HCT116 (cell line): ENCODE measurements at regions not wholly inside any gene's neighbourhood (a gene's known extent, or its start where the extent isn't known, plus 50 kb on each side); places are given as distances from the start of the nearest gene placed in this dataset.

Experiments used
- ATAC-seq: fragments of 200-7000 bp; cut with Tn5 transposase; 2 replicates; pipeline ENCODE4 v1.9.1; 2020; ENCODE audit warnings: mild to moderate bottlenecking, moderate library complexity
- BruUV-seq: library from RNA; stranded (reverse); fragments of 400-500 nt; replicated peaks from 2 replicates; lab custom pipeline; 2021; lab: Mats Ljungman, UMichigan
- CTCF ChIA-PET: fragments of 300-600 bp; sonication (Branson Sonifier 250); formaldehyde crosslinking; loops from one replicate; lab custom pipeline; 2021; ENCODE audit warnings: antibody characterized with exemption; lab: Charles Lee
- POLR2A ChIA-PET: fragments of 300-600, 350-600 bp; sonication (Branson Sonifier 250); formaldehyde crosslinking; loops from one replicate; lab custom pipeline; 2021; ENCODE audit warnings: antibody characterized with exemption; lab: Charles Lee
- RAD21 ChIA-PET, 2 experiments: fragments of 300-600 bp; sonication (Branson Sonifier 250); formaldehyde crosslinking; loops; one replicate each; lab custom pipeline; 2023; ENCODE audit warnings: low total read pairs in 2 of 2; ENCODE audit not compliant: uncharacterized antibody in 2 of 2, unreplicated experiment in 2 of 2, low non-redundant PET in 1 of 2; lab: Charles Lee
- DNase-seq: peaks from one replicate; pipeline ENCODE4 v3.0.0-alpha.2; 2010; ENCODE audit warnings: low read depth, low spot score
- H2AFZ ChIP-seq: fragments of 200-600 bp; shearing (Covaris generic), sonication (generic); 2 replicates; pipeline ENCODE4 v1.6.1; 2017; ENCODE audit warnings: low read depth, mixed run types, mixed read lengths, antibody characterized with exemption, low read length; ENCODE audit not compliant: poor library complexity, severe bottlenecking
- H3K27ac ChIP-seq: 2 replicates; pipeline ENCODE4 v1.5.1; 2012; ENCODE audit warnings: low read depth, low read length
- H3K27me3 ChIP-seq: fragments of 200-600 bp; sonication (generic); 2 replicates; pipeline ENCODE4 v1.6.1; 2016; ENCODE audit warnings: mixed run types, low read length, mixed read lengths; ENCODE audit not compliant: insufficient read depth
- H3K36me3 ChIP-seq, 2 experiments: fragments of 200-500 bp in 1 of 2; fragments of 200-600 bp in 1 of 2; sonication (Bioruptor generic) in 1 of 2; sonication (generic) in 1 of 2; 2 replicates each; pipeline versions ENCODE4 v1.5.1 to v1.6.1; 2014 to 2016; ENCODE audit warnings: low read length in 2 of 2, inconsistent platforms in 1 of 2, mixed read lengths in 1 of 2, mixed run types in 1 of 2; ENCODE audit not compliant: insufficient read depth in 2 of 2, control insufficient read depth in 1 of 2
- H3K4me1 ChIP-seq, 2 experiments: fragments of 200-600 bp in 1 of 2; sonication (generic) in 1 of 2; 2 replicates each; pipeline versions ENCODE4 v1.5.1 to v1.6.1; 2012 to 2017; ENCODE audit warnings: low read length in 2 of 2, inconsistent platforms in 1 of 2, mild to moderate bottlenecking in 1 of 2, mixed read lengths in 1 of 2, mixed run types in 1 of 2, moderate library complexity in 1 of 2; ENCODE audit not compliant: insufficient read depth in 2 of 2, control insufficient read depth in 1 of 2
- H3K4me2 ChIP-seq: fragments of 200-600 bp; sonication (generic); 2 replicates; pipeline ENCODE4 v1.6.1; 2017; ENCODE audit warnings: mixed run types, low read length, mixed read lengths
- H3K4me3 ChIP-seq, 2 experiments: fragments of 200-600 bp in 1 of 2; sonication (generic) in 1 of 2; replicated peaks in 1 of 2; 2 replicates each; pipeline ENCODE4 v1.5.1; 2011 to 2016; ENCODE audit warnings: low read length in 2 of 2, control low read depth in 1 of 2, low read depth in 1 of 2, mild to moderate bottlenecking in 1 of 2, mixed read lengths in 1 of 2, mixed run types in 1 of 2
- H3K79me2 ChIP-seq: fragments of 200-600 bp; sonication (generic); 2 replicates; pipeline ENCODE4 v1.6.1; 2017; ENCODE audit warnings: mild to moderate bottlenecking, mixed run types, low read length, moderate library complexity, mixed read lengths; ENCODE audit not compliant: insufficient read depth
- H3K9ac ChIP-seq: fragments of 200-600 bp; sonication (generic); 2 replicates; pipeline ENCODE4 v1.6.1; 2016; ENCODE audit warnings: low read length, mixed read lengths
- H3K9me2 ChIP-seq: fragments of 200-600 bp; sonication (generic), shearing (Covaris generic); 2 replicates; pipeline ENCODE4 v1.6.1; 2017; ENCODE audit warnings: mixed run types, mild to moderate bottlenecking, moderate library complexity; ENCODE audit not compliant: insufficient read depth
- H3K9me3 ChIP-seq, 2 experiments: fragments of 200-500 bp in 1 of 2; fragments of 200-600 bp in 1 of 2; sonication (Bioruptor generic) in 1 of 2; sonication (generic) in 1 of 2; 2 replicates each; pipeline ENCODE4 v1.6.1; 2014 to 2017; ENCODE audit warnings: low read length in 2 of 2, mixed read lengths in 2 of 2, inconsistent platforms in 1 of 2, low read depth in 1 of 2, mild to moderate bottlenecking in 1 of 2, mixed run types in 1 of 2, moderate library complexity in 1 of 2; ENCODE audit not compliant: control insufficient read depth in 1 of 2, insufficient read depth in 1 of 2
- H4K20me1 ChIP-seq: fragments of 200-600 bp; sonication (generic), shearing (Covaris generic); 2 replicates; pipeline ENCODE4 v1.6.1; 2017; ENCODE audit warnings: mixed run types, mild to moderate bottlenecking, moderate library complexity; ENCODE audit not compliant: insufficient read depth
- ATF3 ChIP-seq: IDR thresholded peaks from 2 replicates; pipeline ENCODE4 v1.6.1; 2012
- CEBPB ChIP-seq: IDR thresholded peaks from 2 replicates; pipeline ENCODE4 v1.6.1; 2012; ENCODE audit warnings: low read depth
- CTCF ChIP-seq, 3 experiments: fragments of 200-600 bp in 1 of 3; sonication (generic) in 1 of 3; IDR thresholded peaks in 2 of 3; conservative IDR thresholded peaks in 1 of 3; 2 replicates each; pipeline ENCODE4 v1.5.1; 2012 to 2017; ENCODE audit warnings: low read depth in 2 of 3, low read length in 2 of 3, antibody characterized with exemption in 1 of 3, borderline replicate concordance in 1 of 3, control low read depth in 1 of 3, mild to moderate bottlenecking in 1 of 3, mixed read lengths in 1 of 3, mixed run types in 1 of 3, moderate library complexity in 1 of 3; ENCODE audit not compliant: insufficient read depth in 1 of 3
- EGR1 ChIP-seq: IDR thresholded peaks from 2 replicates; pipeline ENCODE4 v1.6.1; 2012; ENCODE audit warnings: low read depth
- EZH2phosphoT487 ChIP-seq: fragments of 200-600 bp; IDR thresholded peaks from 2 replicates; pipeline ENCODE4 v1.6.1; 2018; ENCODE audit warnings: antibody characterized with exemption, borderline replicate concordance
- FOSL1 ChIP-seq: IDR thresholded peaks from 2 replicates; pipeline ENCODE4 v1.6.1; 2012; ENCODE audit warnings: low read depth
- JUND ChIP-seq: IDR thresholded peaks from 2 replicates; pipeline ENCODE4 v1.6.1; 2012
- MAX ChIP-seq: IDR thresholded peaks from 2 replicates; pipeline ENCODE4 v1.6.1; 2012
- POLR2A ChIP-seq: IDR thresholded peaks from 2 replicates; pipeline ENCODE4 v1.7.0; 2011; ENCODE audit warnings: borderline replicate concordance; ENCODE audit not compliant: insufficient read depth, insufficient read length; ENCODE audit errors: extremely low read depth
- RAD21 ChIP-seq: IDR thresholded peaks from 2 replicates; pipeline ENCODE4 v1.6.1; 2012; ENCODE audit warnings: low read depth, mild to moderate bottlenecking
- REST ChIP-seq: IDR thresholded peaks from 2 replicates; pipeline ENCODE4 v1.6.1; 2012; ENCODE audit warnings: low read depth
- SP1 ChIP-seq: IDR thresholded peaks from 2 replicates; pipeline ENCODE4 v1.6.1; 2012; ENCODE audit warnings: low read depth
- SRF ChIP-seq: IDR thresholded peaks from 2 replicates; pipeline ENCODE4 v1.6.1; 2012; ENCODE audit warnings: low read depth
- YY1 ChIP-seq: IDR thresholded peaks from 2 replicates; pipeline ENCODE4 v1.6.1; 2011; ENCODE audit warnings: low read length, low read depth, moderate library complexity, mild to moderate bottlenecking; ENCODE audit not compliant: insufficient replicate concordance; ENCODE audit errors: extremely low read depth
- ZFX ChIP-seq: fragments of 450-650 bp; IDR thresholded peaks from 2 replicates; pipeline ENCODE4 v1.6.1; 2017
- ZNF274 ChIP-seq: fragments of 200-500 bp; sonication (Bioruptor generic); IDR thresholded peaks from 2 replicates; pipeline ENCODE4 v1.6.1; 2014; ENCODE audit warnings: mild to moderate bottlenecking, low read depth, low read length, inconsistent platforms
- intact Hi-C: fragments of 100-400 bp; cut with micrococcal nuclease; formaldehyde crosslinking; loops from 2 replicates; pipeline ENCODE4 v1.10.0; 2022

GRCh38 chr1:177703888-177704446 is 265.9 kb downstream of the SEC16B start:
- DNase-seq = no peak
- Histone ChIP-seq H3K4me1 (no peaks in the 10 kb centered on the region), H4K20me1 (no peaks in the 10 kb centered on the region), H3K9ac (no peak overlapping the region), H3K36me3 (no peaks in the 10 kb centered on the region), H2AFZ (no peak overlapping the region), H3K79me2 (no peaks in the 10 kb centered on the region), H3K9me2 (no peaks in the 10 kb centered on the region), H3K4me3 (no peak overlapping the region), H3K27me3 (peaks cover 64% of the 10 kb centered on the region), H3K9me3 (no peaks in the 10 kb centered on the region), H3K4me2 (no peak overlapping the region), H3K27ac (no peak overlapping the region)
- intact Hi-C loops = no loop called here
- TF ChIP-seq YY1 = no peak
- TF ChIP-seq POLR2A = no peak
- no peak for TF ChIP-seq EZH2phosphoT487
- TF ChIP-seq REST = no peak
- TF ChIP-seq MAX = no peak
- TF ChIP-seq JUND = no peak
- no peak for TF ChIP-seq CTCF (IDR thresholded peaks at IDR 0.05 in 2 of 3, conservative IDR thresholded peaks at IDR 0.05 in 1 of 3; ENCODE audit: borderline replicate concordance in 1 of 3, insufficient read depth in 1 of 3, low read depth in 2 of 3, low read length in 2 of 3)
- no peak for TF ChIP-seq ZFX
- TF ChIP-seq EGR1 = no peak
- TF ChIP-seq CEBPB = no peak
- no peak for TF ChIP-seq FOSL1
- no peak for TF ChIP-seq ZNF274
- TF ChIP-seq ATF3 = no peak
- no peak for TF ChIP-seq SP1
- TF ChIP-seq RAD21 = no peak
- TF ChIP-seq SRF = no peak
- BruUV-seq = no TSS peak
- RAD21 ChIA-PET = no interaction called here
- CTCF ChIA-PET = no interaction called here
- POLR2A ChIA-PET = no interaction called here
- no peak for ATAC-seq
